GM18508 (cell line): ENCODE measurements at regions not wholly inside any gene's neighbourhood (a gene's known extent, or its start where the extent isn't known, plus 50 kb on each side); places are given as distances from the start of the nearest gene placed in this dataset.
"Not testable (repeated sequence)": the region's sequence is repeated elsewhere in the genome, so short reads cannot be mapped to it uniquely, and the experiment has no call there.

ENCODE experiments used
- ATAC-seq: cut with Tn5 transposase; IDR thresholded peaks from one replicate; pipeline ENCODE4 v1.9.1; 2021; ENCODE audit warnings: moderate number of reproducible peaks; ENCODE audit not compliant: insufficient read depth, unreplicated experiment

DNA sequence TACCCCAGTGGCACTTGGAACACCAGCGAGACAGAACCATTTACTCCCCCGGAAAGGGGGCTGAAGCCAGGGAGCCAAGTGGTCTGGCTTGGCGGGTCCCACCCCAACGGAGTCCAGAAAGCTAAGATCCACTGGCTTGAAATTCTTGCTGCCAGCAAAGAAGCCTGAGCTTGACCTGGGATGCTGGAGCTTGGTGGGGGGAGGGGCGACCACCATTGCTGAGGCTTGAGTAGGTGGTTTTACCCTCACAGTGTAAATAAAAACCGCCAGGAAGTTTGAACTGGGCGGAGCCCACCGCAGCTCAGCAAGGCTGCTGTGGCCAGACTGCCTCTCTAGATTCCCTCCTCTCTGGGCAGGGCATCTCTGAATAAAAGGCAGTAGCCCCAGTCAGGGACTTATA is 62.8 kb downstream of the RPS24 start:
- ATAC-seq, result not testable (repeated sequence)

DNA sequence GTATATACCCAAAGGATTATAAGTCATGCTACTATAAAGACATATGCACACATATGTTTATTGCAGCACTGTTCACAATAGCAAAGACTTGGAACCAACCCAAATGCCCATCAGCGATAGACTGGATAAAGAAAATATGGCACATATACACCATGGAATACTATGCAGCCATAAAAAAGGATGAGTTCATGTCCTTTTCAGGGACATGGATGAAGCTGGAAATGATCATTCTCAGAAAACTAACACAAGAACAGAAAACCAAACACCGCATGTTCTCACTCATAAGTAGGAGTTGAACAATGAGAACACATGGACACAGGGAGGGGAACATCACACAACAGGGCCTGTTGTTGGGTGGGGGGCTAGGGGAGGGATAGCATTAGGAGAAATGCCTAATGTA is 68.9 kb downstream of the RPS24 start:
- ATAC-seq, result not testable (repeated sequence)

DNA sequence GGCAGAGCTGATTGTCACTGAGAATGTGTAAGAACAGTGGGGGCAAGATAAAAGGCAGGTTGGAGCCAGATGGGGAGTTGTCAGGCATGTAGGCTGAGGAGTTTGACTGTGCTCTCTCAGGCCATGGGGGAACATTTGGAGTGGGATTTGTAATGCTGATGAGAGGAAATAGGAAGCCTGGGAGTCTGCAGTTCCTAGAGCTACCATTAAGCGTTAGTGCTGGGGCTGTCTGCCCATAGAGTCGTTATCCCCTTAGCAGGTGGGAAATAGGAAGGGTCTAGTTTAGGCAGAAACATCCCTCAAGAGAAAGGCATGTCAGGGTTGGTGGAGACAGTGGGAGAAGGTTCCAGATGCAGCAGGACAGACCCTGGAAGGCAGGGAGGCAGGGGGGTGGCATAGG is 75.5 kb downstream of the RPS24 start:
- ATAC-seq, result no peak

- ATAC-seq, result no peak
These were observed 81.6 kb downstream of the RPS24 start for GRCh38 chr10:78115135-78115853.

- ATAC-seq, result no peak
These were observed 82.7 kb downstream of the RPS24 start for GRCh38 chr10:78116361-78116760.

DNA sequence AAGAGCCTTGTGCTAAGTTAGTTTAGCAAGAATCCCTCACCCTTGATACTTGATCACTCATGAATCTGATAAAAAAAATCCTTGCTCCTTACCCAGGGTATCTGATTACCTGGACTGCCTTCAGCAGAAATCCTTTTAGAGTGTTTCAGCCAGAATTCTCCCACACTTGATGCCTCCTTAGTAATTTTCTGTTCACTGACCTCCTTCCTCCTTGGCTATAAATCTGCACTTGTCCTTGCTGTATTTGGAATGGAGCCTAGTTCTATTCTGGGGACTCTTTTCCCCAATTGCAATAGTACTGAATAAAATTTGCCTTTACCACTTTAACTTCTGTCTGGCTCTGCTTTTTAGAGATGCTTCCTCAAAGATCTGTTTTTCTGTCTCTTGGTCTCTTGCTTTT is 84.9 kb downstream of the RPS24 start:
- no peak for ATAC-seq

- ATAC-seq, result no peak
These were observed 88.1 kb downstream of the RPS24 start for GRCh38 chr10:78121801-78122200.

GRCh38 chr10:78124167-78124566 is 90.5 kb downstream of the RPS24 start:
- no peak for ATAC-seq

GRCh38 chr10:78129211-78129610 is 95.5 kb downstream of the RPS24 start:
- ATAC-seq, result no peak

DNA sequence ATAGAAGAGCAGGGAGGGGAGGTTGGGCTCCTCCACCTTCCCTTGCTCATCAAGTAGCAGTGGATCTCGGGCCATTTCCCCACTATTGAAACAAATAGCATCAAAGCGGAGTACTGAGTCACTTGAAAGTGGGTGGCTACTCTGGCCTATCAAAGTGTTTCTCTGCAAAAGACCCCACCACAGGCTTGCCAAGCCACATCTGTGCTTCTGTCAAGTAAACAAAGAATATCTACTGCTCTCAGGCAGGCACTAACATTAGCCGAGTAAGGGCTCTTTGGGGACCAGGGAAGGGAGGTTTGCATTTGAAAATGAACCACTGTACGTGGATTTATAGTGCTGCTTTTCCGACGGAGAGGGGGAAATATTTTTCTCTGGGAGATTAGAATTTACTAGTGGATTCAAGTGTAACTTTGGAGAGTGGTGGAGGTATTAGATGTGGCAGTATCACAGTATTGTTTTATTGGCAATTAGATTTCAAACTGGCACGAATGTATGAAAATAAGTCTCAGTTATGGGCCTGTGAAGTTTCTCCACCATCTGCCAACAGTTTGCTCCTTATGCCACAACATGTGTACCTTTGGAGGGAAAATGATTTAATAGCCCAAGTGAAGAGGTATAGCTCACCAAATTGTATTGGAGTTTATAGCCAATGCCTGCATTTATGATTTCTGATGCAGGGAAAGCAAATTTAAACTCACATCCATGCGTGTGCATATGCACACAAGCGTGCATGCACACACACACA is 97.5 kb downstream of the RPS24 start:
- ATAC-seq, result no peak

- ATAC-seq, result no peak
These were observed 101.2 kb downstream of the RPS24 start for GRCh38 chr10:78134773-78135306.

- ATAC-seq, result no peak
These were observed 103.5 kb downstream of the RPS24 start for GRCh38 chr10:78137147-78137546.

DNA sequence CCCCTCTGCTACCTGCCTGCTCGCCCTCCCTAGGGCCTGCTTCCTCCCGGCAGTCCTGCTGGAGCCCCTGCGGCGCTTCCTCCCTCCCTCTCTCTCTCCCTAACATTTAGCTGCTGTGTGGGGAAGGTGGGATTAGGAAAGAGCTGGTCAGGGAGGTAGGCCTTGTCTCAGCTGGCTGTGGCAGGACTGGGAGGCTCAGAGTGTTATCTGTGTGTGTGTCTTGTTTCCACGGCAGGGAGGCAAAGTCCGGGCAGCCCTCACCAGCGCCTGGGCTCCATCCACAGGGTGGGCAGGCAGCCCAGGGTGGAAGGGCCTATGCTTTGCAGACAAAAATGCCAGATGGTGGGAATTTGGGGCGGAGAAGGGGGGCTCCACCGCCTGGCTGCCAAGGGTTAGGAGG is 105.7 kb downstream of the RPS24 start:
- no peak for ATAC-seq

GRCh38 chr10:78140066-78140630 is 106.5 kb downstream of the RPS24 start:
- no peak for ATAC-seq

GRCh38 chr10:78143576-78143975 is 109.9 kb downstream of the RPS24 start:
- ATAC-seq, result no peak

GRCh38 chr10:78146200-78146599 is 112.5 kb downstream of the RPS24 start:
- no peak for ATAC-seq

GRCh38 chr10:78147202-78147601 is 113.5 kb downstream of the RPS24 start:
- ATAC-seq, result no peak

- ATAC-seq, result no peak
These were observed 114.7 kb downstream of the RPS24 start for GRCh38 chr10:78148216-78148960.

DNA sequence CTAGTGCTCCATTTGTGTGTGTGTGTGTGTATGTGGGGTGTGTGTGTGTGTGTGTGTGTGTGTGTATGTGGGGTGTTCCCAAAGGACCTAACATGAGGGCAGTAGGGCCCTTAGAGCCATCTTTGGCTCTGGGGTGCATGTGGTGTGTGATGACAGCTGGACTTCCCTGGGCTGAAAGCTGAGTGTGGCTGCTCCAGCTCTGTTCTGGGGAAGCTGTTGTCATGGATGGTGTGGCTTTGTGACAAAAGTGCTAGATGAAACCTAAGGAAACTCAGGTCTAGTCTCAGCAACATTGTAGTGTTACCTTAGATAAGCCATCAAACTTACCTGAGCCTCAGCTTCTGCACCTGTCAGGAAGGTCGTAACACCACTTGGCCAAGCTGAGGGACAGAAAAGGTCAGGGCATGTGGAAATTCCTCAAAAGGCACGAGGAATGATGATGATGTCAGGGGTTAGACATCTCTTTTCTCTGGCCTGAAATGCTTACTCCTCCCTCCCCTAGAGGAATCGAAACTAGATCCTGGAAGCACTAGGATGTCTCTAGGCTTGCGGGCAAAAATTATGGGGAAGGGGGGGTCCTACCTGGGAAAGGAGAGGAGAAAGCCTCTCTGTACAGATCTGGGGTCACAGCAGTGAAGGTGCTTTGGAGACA is 115.4 kb downstream of the RPS24 start:
- no peak for ATAC-seq

GRCh38 chr10:78150756-78151155 is 117.1 kb downstream of the RPS24 start:
- no peak for ATAC-seq
